Panc1 (cell line): ENCODE measurements at regions not wholly inside any gene's neighbourhood (a gene's known extent, or its start where the extent isn't known, plus 50 kb on each side); places are given as distances from the start of the nearest gene placed in this dataset.

Experiments used
- CTCF ChIP-seq: fragments of 450-650 bp; IDR thresholded peaks from 2 replicates; pipeline ENCODE4 v1.5.1; 2017; ENCODE audit warnings: mild to moderate bottlenecking
- REST ChIP-seq, 2 experiments: IDR thresholded peaks; 2 replicates each; pipeline ENCODE4 v1.6.1; 2011 to 2012; ENCODE audit warnings: low read depth in 2 of 2, control low read depth in 1 of 2, low read length in 1 of 2, mild to moderate bottlenecking in 1 of 2, moderate library complexity in 1 of 2; ENCODE audit not compliant: insufficient read depth in 1 of 2
- SIN3A ChIP-seq: IDR thresholded peaks from 2 replicates; pipeline ENCODE4 v1.6.1; 2012; ENCODE audit warnings: low read depth, mild to moderate bottlenecking, low read length, moderate library complexity, borderline replicate concordance; ENCODE audit not compliant: insufficient read depth

- TF ChIP-seq CTCF (no peak), SIN3A (no peak), REST (IDR thresholded peaks at IDR 0.05; ENCODE audit: insufficient read depth in 1 of 2, low read depth in 2 of 2, low read length in 1 of 2) (no peak)
Measured at GRCh38 chr5:29935371-29935770, 1258.1 kb upstream of the CDH6 start.
